ENCODE measurements at regions not wholly inside any gene's neighbourhood (a gene's known extent, or its start where the extent isn't known, plus 50 kb on each side); places are given as distances from the start of the nearest gene placed in this dataset.

- DNase-seq (ENCODE audit: low read depth) = no peak
- H3K4me3 ChIP-seq (ENCODE audit: low read depth, low read length) = no peak overlapping the region
- in situ Hi-C loops (cut with HindIII; ENCODE audit: low sequenced_read_pairs) = no loop called here
- TF ChIP-seq CTCF (IDR thresholded peaks at IDR 0.05; ENCODE audit: low read depth, low read length, missing control alignments) = no peak
Observed at GRCh38 chr2:30363406-30363805, 83.6 kb upstream of the LCLAT1 start.

- no peak for TF ChIP-seq CTCF (IDR thresholded peaks at IDR 0.05; ENCODE audit: low read depth, low read length, missing control alignments)
- H3K4me3 ChIP-seq (ENCODE audit: low read depth, low read length) = no peak overlapping the region
- DNase-seq (ENCODE audit: low read depth) = no peak
- in situ Hi-C loops (cut with HindIII; ENCODE audit: low sequenced_read_pairs) = no loop called here
Observed at GRCh38 chr2:30365201-30365600, 81.8 kb upstream of the LCLAT1 start.

GRCh38 chr2:30366199-30366691 lies 80.8 kb upstream of the LCLAT1 start:
- no peak for DNase-seq (ENCODE audit: low read depth)
- no peak overlapping the region for H3K4me3 ChIP-seq (ENCODE audit: low read depth, low read length)
- in situ Hi-C loops (cut with HindIII; ENCODE audit: low sequenced_read_pairs) = no loop called here
- TF ChIP-seq CTCF (IDR thresholded peaks at IDR 0.05; ENCODE audit: low read depth, low read length, missing control alignments) = no peak

GRCh38 chr2:30367232-30368070 lies 79.6 kb upstream of the LCLAT1 start:
- DNase-seq (ENCODE audit: low read depth) = no peak
- in situ Hi-C loops (cut with HindIII; ENCODE audit: low sequenced_read_pairs) = no loop called here
- no peak for TF ChIP-seq CTCF (IDR thresholded peaks at IDR 0.05; ENCODE audit: low read depth, low read length, missing control alignments)
- no peak overlapping the region for H3K4me3 ChIP-seq (ENCODE audit: low read depth, low read length)

- peak; percentile 34 for DNase-seq (ENCODE audit: low read depth)
- in situ Hi-C loops (cut with HindIII; ENCODE audit: low sequenced_read_pairs) = no loop called here
- no peak for TF ChIP-seq CTCF (IDR thresholded peaks at IDR 0.05; ENCODE audit: low read depth, low read length, missing control alignments)
- no peak overlapping the region for H3K4me3 ChIP-seq (ENCODE audit: low read depth, low read length)
Observed at GRCh38 chr2:30368258-30368657, 78.8 kb upstream of the LCLAT1 start.

- no peak for TF ChIP-seq CTCF (IDR thresholded peaks at IDR 0.05; ENCODE audit: low read depth, low read length, missing control alignments)
- no peak overlapping the region for H3K4me3 ChIP-seq (ENCODE audit: low read depth, low read length)
- in situ Hi-C loops (cut with HindIII; ENCODE audit: low sequenced_read_pairs) = no loop called here
- DNase-seq (ENCODE audit: low read depth) = no peak
Observed at GRCh38 chr2:30371028-30371689, 75.9 kb upstream of the LCLAT1 start.

Data from astrocyte of the cerebellum (primary cell).